ENCODE measurements at regions not wholly inside any gene's neighbourhood (a gene's known extent, or its start where the extent isn't known, plus 50 kb on each side); places are given as distances from the start of the nearest gene placed in this dataset.
A peak's percentile ranks its signal among the peaks of the same experiment; 100 is the strongest.

DNA sequence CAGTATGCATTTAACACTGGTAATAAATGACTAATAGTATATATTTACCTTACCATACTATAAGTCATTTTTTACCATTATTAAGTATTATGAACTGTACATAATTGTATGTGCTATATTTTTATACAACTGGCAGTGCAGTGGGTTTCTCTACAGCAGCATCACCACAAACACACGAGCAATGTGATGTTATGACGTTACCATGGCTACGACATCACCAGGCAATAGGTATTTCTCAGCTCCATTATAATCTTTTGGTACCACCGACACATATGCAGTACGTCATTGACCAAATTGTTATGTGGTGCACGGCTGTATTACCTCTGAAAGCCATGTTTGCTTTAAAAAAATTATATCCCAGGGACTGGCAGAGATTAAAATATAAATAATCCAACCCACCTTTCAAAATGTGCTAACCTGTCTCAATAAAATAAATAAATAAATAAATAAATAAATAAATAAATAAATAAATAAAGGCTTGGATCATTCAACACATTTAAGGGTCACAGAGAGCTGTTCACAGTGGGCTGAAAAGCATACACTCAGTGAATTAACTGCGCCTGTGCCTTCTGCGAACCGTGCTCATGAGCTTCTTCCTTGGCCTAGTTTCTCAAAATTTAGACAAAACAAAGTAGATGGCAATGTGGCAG is 121.4 kb upstream of the SLC35F3 start (continued):
- TF ChIP-seq OVOL3 (tag by site-specific recombination; IDR thresholded peaks at IDR 0.05) (no peak), ZNF138 (tag by site-specific recombination; IDR thresholded peaks at IDR 0.05; ENCODE audit: borderline replicate concordance) (no peak), ZNF174 (tag by site-specific recombination; IDR thresholded peaks at IDR 0.05) (no peak), GLI4 (tag by site-specific recombination; IDR thresholded peaks at IDR 0.05) (no peak), GFI1B (tag by site-specific recombination; IDR thresholded peaks at IDR 0.05) (0 out of 2 replicates have a peak, but pooled peaks have one; percentile 13), ZNF670 (tag by site-specific recombination; IDR thresholded peaks at IDR 0.05; ENCODE audit: low read depth) (no peak), ZNF792 (tag by site-specific recombination; IDR thresholded peaks at IDR 0.05) (no peak), ZSCAN23 (tag by site-specific recombination; IDR thresholded peaks at IDR 0.05) (no peak), ZBTB1 (tag by site-specific recombination; IDR thresholded peaks at IDR 0.05) (no peak), ZNF596 (tag by site-specific recombination; IDR thresholded peaks at IDR 0.05) (no peak), ZNF549 (tag by site-specific recombination; IDR thresholded peaks at IDR 0.05) (no peak), ZNF449 (tag by site-specific recombination; IDR thresholded peaks at IDR 0.05) (no peak), ZNF555 (tag by site-specific recombination; conservative IDR thresholded peaks at IDR 0.05) (peak; percentile 98), ZNF202 (tag by site-specific recombination; IDR thresholded peaks at IDR 0.05; ENCODE audit: borderline replicate concordance) (peak; percentile 90; the same call in 1 of the 2 replicates), MEIS1 (CRISPR knock-in tag; IDR thresholded peaks at IDR 0.05; ENCODE audit: borderline replicate concordance) (no peak), ZNF433 (tag by site-specific recombination; IDR thresholded peaks at IDR 0.05; ENCODE audit: low read depth) (peak; percentile 92), HOXA7 (CRISPR knock-in tag; IDR thresholded peaks at IDR 0.05; ENCODE audit: borderline replicate concordance) (no peak), EGR2 (tag by site-specific recombination; IDR thresholded peaks at IDR 0.05; ENCODE audit: low read depth) (no peak), OSR2 (tag by site-specific recombination; IDR thresholded peaks at IDR 0.05) (no peak), ZNF785 (tag by site-specific recombination; IDR thresholded peaks at IDR 0.05) (no peak), ZBTB7A (tag by site-specific recombination; IDR thresholded peaks at IDR 0.05; ENCODE audit: low read depth) (no peak), KLF9 (tag by site-specific recombination; IDR thresholded peaks at IDR 0.05; ENCODE audit: low read depth) (no peak), ZNF416 (tag by site-specific recombination; IDR thresholded peaks at IDR 0.05) (no peak), SP7 (tag by site-specific recombination; IDR thresholded peaks at IDR 0.05) (no peak), ZNF2 (tag by site-specific recombination; IDR thresholded peaks at IDR 0.05) (no peak), FEZF1 (tag by site-specific recombination; IDR thresholded peaks at IDR 0.05) (no peak), ZNF24 (tag by site-specific recombination; IDR thresholded peaks at IDR 0.05) (no peak), ZNF585B (tag by site-specific recombination; IDR thresholded peaks at IDR 0.05) (no peak), ZBTB49 (tag by site-specific recombination; IDR thresholded peaks at IDR 0.05; ENCODE audit: low read depth) (no peak)
- TF ChIP-seq, protein P1, sequence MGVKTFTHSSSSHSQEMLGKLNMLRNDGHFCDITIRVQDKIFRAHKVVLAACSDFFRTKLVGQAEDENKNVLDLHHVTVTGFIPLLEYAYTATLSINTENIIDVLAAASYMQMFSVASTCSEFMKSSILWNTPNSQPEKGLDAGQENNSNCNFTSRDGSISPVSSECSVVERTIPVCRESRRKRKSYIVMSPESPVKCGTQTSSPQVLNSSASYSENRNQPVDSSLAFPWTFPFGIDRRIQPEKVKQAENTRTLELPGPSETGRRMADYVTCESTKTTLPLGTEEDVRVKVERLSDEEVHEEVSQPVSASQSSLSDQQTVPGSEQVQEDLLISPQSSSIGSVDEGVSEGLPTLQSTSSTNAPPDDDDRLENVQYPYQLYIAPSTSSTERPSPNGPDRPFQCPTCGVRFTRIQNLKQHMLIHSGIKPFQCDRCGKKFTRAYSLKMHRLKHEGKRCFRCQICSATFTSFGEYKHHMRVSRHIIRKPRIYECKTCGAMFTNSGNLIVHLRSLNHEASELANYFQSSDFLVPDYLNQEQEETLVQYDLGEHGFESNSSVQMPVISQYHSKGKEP (tag by site-specific recombination; IDR thresholded peaks at IDR 0.05): no peak
- TF ChIP-seq, protein P2, sequence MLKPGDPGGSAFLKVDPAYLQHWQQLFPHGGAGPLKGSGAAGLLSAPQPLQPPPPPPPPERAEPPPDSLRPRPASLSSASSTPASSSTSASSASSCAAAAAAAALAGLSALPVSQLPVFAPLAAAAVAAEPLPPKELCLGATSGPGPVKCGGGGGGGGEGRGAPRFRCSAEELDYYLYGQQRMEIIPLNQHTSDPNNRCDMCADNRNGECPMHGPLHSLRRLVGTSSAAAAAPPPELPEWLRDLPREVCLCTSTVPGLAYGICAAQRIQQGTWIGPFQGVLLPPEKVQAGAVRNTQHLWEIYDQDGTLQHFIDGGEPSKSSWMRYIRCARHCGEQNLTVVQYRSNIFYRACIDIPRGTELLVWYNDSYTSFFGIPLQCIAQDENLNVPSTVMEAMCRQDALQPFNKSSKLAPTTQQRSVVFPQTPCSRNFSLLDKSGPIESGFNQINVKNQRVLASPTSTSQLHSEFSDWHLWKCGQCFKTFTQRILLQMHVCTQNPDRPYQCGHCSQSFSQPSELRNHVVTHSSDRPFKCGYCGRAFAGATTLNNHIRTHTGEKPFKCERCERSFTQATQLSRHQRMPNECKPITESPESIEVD (tag by site-specific recombination; IDR thresholded peaks at IDR 0.05): no peak
- TF ChIP-seq, protein P3, sequence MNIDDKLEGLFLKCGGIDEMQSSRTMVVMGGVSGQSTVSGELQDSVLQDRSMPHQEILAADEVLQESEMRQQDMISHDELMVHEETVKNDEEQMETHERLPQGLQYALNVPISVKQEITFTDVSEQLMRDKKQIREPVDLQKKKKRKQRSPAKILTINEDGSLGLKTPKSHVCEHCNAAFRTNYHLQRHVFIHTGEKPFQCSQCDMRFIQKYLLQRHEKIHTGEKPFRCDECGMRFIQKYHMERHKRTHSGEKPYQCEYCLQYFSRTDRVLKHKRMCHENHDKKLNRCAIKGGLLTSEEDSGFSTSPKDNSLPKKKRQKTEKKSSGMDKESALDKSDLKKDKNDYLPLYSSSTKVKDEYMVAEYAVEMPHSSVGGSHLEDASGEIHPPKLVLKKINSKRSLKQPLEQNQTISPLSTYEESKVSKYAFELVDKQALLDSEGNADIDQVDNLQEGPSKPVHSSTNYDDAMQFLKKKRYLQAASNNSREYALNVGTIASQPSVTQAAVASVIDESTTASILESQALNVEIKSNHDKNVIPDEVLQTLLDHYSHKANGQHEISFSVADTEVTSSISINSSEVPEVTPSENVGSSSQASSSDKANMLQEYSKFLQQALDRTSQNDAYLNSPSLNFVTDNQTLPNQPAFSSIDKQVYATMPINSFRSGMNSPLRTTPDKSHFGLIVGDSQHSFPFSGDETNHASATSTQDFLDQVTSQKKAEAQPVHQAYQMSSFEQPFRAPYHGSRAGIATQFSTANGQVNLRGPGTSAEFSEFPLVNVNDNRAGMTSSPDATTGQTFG (tag by site-specific recombination; IDR thresholded peaks at IDR 0.05; ENCODE audit: borderline replicate concordance): no peak

Data from HEK293 (cell line).